C4-2B (cell line): ENCODE measurements at regions not wholly inside any gene's neighbourhood (a gene's known extent, or its start where the extent isn't known, plus 50 kb on each side); places are given as distances from the start of the nearest gene placed in this dataset.

ENCODE experiments used
- CTCF ChIP-seq: fragments of 450-650 bp; conservative IDR thresholded peaks from 2 replicates; pipeline ENCODE4 v1.5.1; 2017; ENCODE audit warnings: mild to moderate bottlenecking
- ZFX ChIP-seq: fragments of 450-650 bp; IDR thresholded peaks from 2 replicates; pipeline ENCODE4 v1.6.1; 2017

DNA sequence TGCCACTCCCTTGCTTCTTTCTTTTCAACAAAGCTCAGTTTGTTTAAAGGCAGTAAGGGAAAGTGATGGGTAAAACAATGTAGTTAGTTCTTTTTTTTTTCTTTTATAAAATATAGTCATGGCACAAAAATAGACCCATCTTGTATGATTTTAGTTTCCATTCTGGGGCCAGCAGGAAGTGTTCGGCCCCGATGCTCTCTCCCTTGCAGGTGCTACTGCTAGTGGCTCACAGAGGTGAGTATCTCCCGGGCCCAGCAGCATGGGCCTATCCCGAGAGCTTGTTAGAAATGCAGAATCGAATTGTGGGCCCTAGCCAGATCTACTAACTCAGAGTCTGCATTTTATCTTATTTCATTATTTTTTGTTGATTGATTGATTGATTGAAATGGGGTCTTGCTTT is 78.7 kb downstream of the SYNE3 start:
- TF ChIP-seq CTCF (no peak), ZFX (no peak)
